ENCODE measurements at regions not wholly inside any gene's neighbourhood (a gene's known extent, or its start where the extent isn't known, plus 50 kb on each side); places are given as distances from the start of the nearest gene placed in this dataset.

DNA sequence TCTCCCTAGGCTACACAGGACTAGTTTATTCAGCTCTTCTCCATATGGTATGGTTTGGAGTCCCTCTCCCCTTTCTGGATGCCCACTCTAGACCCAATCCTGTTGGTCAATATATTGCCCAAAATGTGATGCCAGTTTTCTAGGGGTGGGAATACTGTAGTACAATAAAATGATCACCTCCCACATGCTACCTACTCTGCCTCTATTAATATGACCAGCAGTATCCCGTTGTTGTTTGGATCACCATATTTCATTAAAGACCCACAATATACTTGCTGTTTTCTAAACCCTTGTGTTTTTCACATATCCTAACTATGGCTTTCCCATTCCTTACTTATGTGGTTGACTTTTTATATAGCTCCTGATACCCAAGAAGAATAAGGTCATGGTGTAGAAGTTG is 95.9 kb upstream of the IGSF21 start:
- TF ChIP-seq CTCF (IDR thresholded peaks at IDR 0.05; ENCODE audit: control extremely low read depth in 1 of 3, insufficient read depth in 1 of 3, low read depth in 1 of 3, low read length in 3 of 3) = no peak
- no peak for TF ChIP-seq EZH2 (IDR thresholded peaks at IDR 0.05; ENCODE audit: low read depth, low read length, severe bottlenecking)
- TF ChIP-seq, protein P1, sequence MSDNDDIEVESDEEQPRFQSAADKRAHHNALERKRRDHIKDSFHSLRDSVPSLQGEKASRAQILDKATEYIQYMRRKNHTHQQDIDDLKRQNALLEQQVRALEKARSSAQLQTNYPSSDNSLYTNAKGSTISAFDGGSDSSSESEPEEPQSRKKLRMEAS (IDR thresholded peaks at IDR 0.05) = no peak
- TF ChIP-seq SP1 (IDR thresholded peaks at IDR 0.05; ENCODE audit: low read depth, low read length) = no peak
